ENCODE measurements at regions not wholly inside any gene's neighbourhood (a gene's known extent, or its start where the extent isn't known, plus 50 kb on each side); places are given as distances from the start of the nearest gene placed in this dataset.

- TF ChIP-seq POLR2A (IDR thresholded peaks at IDR 0.05; ENCODE audit: extremely low read depth, insufficient read length), result no peak
- TF ChIP-seq, protein P1, sequence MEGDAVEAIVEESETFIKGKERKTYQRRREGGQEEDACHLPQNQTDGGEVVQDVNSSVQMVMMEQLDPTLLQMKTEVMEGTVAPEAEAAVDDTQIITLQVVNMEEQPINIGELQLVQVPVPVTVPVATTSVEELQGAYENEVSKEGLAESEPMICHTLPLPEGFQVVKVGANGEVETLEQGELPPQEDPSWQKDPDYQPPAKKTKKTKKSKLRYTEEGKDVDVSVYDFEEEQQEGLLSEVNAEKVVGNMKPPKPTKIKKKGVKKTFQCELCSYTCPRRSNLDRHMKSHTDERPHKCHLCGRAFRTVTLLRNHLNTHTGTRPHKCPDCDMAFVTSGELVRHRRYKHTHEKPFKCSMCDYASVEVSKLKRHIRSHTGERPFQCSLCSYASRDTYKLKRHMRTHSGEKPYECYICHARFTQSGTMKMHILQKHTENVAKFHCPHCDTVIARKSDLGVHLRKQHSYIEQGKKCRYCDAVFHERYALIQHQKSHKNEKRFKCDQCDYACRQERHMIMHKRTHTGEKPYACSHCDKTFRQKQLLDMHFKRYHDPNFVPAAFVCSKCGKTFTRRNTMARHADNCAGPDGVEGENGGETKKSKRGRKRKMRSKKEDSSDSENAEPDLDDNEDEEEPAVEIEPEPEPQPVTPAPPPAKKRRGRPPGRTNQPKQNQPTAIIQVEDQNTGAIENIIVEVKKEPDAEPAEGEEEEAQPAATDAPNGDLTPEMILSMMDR (IDR thresholded peaks at IDR 0.05; ENCODE audit: low read depth, low read length), result no peak
Measured at GRCh38 chr4:20358110-20358509, 106.4 kb downstream of the SLIT2 start.
